ENCODE measurements at regions not wholly inside any gene's neighbourhood (a gene's known extent, or its start where the extent isn't known, plus 50 kb on each side); places are given as distances from the start of the nearest gene placed in this dataset.

DNA sequence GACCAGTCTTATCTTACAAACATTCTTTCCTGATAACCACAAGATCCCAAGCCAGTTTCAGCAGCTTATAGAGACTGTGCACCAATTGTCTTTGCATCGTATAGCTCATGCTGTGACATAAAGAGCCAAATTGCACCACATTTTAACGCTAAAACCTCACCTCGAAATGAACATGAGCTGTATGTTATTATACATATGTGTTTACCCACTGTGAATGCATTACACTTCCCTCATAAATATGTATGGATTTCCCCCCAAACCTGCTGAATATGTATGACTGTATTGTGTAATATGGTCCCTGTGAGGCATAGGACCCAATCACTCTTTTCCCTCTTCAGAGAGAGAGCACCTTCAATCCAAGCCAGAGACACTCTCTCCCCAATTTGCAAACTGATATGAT is 692.4 kb downstream of the NLGN4X start:
- TF ChIP-seq CTCF (IDR thresholded peaks at IDR 0.05): no peak
- TF ChIP-seq POLR2AphosphoS5 (IDR thresholded peaks at IDR 0.05): no peak
